Chondrocyte (in vitro differentiated cells): ENCODE measurements at regions not wholly inside any gene's neighbourhood (a gene's known extent, or its start where the extent isn't known, plus 50 kb on each side); places are given as distances from the start of the nearest gene placed in this dataset.

ENCODE experiments used
- DNase-seq: peaks from one replicate; pipeline ENCODE4 v3.0.0; 2021; ENCODE audit warnings: mixed read lengths, low spot score
- H3K27ac Mint-ChIP-seq: one replicate; pipeline ENCODE4 v1.8.0; 2021; ENCODE audit warnings: mild to moderate bottlenecking, moderate library complexity, mixed read lengths; ENCODE audit not compliant: unreplicated experiment
- H3K27me3 Mint-ChIP-seq: 2 replicates; pipeline ENCODE4 v1.8.0; 2021; ENCODE audit warnings: low read depth, mixed read lengths
- H3K36me3 Mint-ChIP-seq: 2 replicates; pipeline ENCODE4 v1.8.0; 2021; ENCODE audit warnings: low read depth, mixed read lengths
- H3K4me1 Mint-ChIP-seq: 2 replicates; pipeline ENCODE4 v1.8.0; 2021; ENCODE audit warnings: low read depth, mild to moderate bottlenecking, mixed read lengths
- H3K4me3 Mint-ChIP-seq: one replicate; pipeline ENCODE4 v1.8.0; 2021; ENCODE audit warnings: mild to moderate bottlenecking, moderate library complexity, mixed read lengths; ENCODE audit not compliant: unreplicated experiment
- H3K9me3 Mint-ChIP-seq: 2 replicates; pipeline ENCODE4 v1.8.0; 2021; ENCODE audit warnings: low read depth, mixed read lengths
- TF ChIP-seq, protein P1 (sequence below): fragments of 200-600 bp; sonication (generic); IDR thresholded peaks from 2 replicates; pipeline ENCODE4 v1.5.0; 2021; ENCODE audit warnings: antibody characterized with exemption, mild to moderate bottlenecking, moderate library complexity

DNA sequence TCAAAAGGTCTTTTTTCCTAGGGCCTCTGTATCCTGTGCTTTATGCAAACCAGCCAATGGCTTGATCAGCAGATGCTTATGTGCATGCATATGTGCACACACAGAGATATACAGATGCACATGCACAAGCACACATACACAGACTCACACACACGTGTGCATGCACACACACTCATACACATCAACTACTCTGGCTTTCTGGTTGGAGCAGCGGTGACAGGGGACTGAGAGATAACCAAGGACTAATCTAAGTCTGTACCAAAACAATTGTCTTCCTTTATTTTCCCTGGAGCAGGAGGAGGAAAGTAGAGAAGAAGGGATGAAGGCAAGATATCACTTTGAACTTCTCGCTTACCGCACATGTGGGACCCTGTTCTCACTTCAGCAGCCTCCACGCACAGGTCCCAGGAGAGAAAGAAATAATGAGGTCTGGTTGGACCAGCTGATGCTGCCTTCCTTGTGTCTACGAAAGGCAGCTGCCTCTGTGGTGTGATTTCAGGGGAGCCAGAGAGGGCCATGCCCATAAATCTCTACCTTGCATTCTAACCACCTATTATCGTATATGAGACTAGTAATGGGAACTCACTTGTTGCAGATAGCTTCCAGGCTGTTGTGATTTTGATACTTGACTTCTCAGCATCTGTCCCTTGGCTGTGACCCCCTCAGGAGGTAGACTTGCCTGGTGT is 338.0 kb downstream of the EN1 start:
- Mint-ChIP-seq H3K4me3 (no peak overlapping the region), H3K4me1 (no peaks in the 10 kb centered on the region), H3K27ac (no peak overlapping the region), H3K9me3 (peaks cover 6% of the 10 kb centered on the region), H3K36me3 (no peaks in the 10 kb centered on the region), H3K27me3 (peaks cover 5% of the 10 kb centered on the region)
- no peak for DNase-seq
- TF ChIP-seq, protein P1, sequence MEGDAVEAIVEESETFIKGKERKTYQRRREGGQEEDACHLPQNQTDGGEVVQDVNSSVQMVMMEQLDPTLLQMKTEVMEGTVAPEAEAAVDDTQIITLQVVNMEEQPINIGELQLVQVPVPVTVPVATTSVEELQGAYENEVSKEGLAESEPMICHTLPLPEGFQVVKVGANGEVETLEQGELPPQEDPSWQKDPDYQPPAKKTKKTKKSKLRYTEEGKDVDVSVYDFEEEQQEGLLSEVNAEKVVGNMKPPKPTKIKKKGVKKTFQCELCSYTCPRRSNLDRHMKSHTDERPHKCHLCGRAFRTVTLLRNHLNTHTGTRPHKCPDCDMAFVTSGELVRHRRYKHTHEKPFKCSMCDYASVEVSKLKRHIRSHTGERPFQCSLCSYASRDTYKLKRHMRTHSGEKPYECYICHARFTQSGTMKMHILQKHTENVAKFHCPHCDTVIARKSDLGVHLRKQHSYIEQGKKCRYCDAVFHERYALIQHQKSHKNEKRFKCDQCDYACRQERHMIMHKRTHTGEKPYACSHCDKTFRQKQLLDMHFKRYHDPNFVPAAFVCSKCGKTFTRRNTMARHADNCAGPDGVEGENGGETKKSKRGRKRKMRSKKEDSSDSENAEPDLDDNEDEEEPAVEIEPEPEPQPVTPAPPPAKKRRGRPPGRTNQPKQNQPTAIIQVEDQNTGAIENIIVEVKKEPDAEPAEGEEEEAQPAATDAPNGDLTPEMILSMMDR = no peak

DNA sequence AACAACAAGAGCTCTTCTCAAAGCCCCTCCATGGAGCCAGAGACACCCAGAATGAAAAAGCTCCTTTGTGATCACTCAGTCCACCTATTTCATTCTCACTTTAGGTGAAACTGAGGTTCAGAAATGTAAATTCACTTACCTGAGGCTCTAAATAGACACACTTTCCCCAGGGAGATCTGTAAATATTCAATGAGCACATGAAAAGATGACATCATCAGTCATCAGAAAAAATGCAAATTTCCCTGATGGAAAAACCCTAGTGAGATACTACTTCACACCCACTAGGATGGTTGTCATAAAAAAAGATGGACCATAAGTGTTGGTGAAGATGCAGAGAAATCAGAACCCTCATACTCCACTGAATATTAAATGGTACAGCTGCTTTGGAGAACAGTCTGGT is 339.2 kb downstream of the EN1 start:
- Mint-ChIP-seq H3K4me1 (no peaks in the 10 kb centered on the region), H3K36me3 (no peaks in the 10 kb centered on the region), H3K9me3 (peaks cover 2% of the 10 kb centered on the region), H3K27me3 (peaks cover 8% of the 10 kb centered on the region), H3K27ac (no peak overlapping the region), H3K4me3 (no peak overlapping the region)
- no peak for DNase-seq
- TF ChIP-seq, protein P1 = no peak

DNA sequence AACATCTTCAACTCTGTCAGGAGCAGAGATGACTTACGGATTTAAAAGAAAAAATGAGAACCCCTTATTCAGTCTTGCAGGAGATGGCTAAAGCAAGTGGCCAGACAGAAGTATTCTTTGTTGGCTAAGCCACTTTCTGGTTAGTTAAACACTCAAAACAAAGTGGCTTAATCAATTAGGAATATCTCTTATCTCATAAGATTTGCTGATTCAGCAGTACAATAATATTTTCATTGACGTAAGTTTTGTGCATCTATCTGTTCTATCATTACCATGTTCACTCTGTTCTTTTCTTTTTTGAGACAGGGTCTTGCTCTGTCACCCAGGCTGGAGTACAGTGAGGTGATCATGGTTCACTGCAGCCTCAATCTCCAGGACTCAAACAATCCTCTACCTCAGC is 342.0 kb downstream of the EN1 start:
- no peaks in the 10 kb centered on the region for H3K9me3 Mint-ChIP-seq
- H3K4me3 Mint-ChIP-seq = no peak overlapping the region
- H3K27me3 Mint-ChIP-seq = peaks cover 11% of the 10 kb centered on the region
- no peaks in the 10 kb centered on the region for H3K4me1 Mint-ChIP-seq
- H3K27ac Mint-ChIP-seq = no peak overlapping the region
- no peak for DNase-seq
- H3K36me3 Mint-ChIP-seq = no peaks in the 10 kb centered on the region
- TF ChIP-seq, protein P1 = no peak

DNA sequence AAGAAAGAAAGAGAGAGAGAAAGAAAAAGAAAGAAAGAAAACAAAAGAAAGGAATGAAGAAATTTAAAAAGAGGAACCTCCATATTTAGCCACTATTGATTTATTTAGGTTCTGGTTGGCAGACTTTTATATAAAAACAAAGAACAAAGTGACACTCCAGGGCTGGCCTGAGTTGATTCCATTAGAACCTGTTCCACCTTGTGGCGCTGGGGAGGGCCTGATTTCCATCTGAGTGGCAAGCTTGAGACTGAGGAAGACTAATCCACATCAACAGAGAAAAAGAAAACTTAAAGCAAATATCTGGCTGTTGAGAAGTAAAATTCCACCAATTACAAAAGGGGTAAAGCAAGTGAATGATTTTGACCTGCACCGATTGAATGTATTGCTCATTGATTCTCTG is 345.3 kb downstream of the EN1 start:
- Mint-ChIP-seq H3K4me3 (no peak overlapping the region), H3K9me3 (no peaks in the 10 kb centered on the region), H3K27me3 (peaks cover 13% of the 10 kb centered on the region), H3K27ac (no peak overlapping the region), H3K36me3 (no peaks in the 10 kb centered on the region), H3K4me1 (no peaks in the 10 kb centered on the region)
- DNase-seq = no peak
- TF ChIP-seq, protein P1 = no peak

DNA sequence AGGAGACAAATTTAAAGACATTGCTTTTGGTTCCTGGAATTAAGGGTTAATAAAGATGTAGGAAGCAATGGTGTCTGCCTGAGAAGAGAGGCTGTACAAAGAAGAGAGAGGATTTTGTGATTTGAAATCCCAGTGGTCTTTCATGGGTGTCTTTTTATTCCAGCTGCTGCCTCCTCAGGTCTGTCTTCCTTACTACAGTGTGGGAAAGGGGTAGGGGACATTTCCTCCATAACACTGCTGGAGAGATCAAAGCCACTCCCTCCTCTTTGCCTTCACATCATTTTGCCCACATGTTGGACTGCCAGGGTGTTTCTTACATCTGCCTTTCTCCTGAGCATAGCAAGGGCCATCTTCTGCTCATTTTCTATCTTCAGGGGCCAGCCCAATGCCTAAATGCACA is 348.5 kb downstream of the EN1 start:
- Mint-ChIP-seq H3K4me3 (no peak overlapping the region), H3K27me3 (peaks cover 17% of the 10 kb centered on the region), H3K4me1 (no peaks in the 10 kb centered on the region), H3K36me3 (no peaks in the 10 kb centered on the region), H3K9me3 (no peaks in the 10 kb centered on the region), H3K27ac (no peak overlapping the region)
- TF ChIP-seq, protein P1 = no peak
- DNase-seq = no peak
